ENCODE measurements at regions not wholly inside any gene's neighbourhood (a gene's known extent, or its start where the extent isn't known, plus 50 kb on each side); places are given as distances from the start of the nearest gene placed in this dataset.

DNA sequence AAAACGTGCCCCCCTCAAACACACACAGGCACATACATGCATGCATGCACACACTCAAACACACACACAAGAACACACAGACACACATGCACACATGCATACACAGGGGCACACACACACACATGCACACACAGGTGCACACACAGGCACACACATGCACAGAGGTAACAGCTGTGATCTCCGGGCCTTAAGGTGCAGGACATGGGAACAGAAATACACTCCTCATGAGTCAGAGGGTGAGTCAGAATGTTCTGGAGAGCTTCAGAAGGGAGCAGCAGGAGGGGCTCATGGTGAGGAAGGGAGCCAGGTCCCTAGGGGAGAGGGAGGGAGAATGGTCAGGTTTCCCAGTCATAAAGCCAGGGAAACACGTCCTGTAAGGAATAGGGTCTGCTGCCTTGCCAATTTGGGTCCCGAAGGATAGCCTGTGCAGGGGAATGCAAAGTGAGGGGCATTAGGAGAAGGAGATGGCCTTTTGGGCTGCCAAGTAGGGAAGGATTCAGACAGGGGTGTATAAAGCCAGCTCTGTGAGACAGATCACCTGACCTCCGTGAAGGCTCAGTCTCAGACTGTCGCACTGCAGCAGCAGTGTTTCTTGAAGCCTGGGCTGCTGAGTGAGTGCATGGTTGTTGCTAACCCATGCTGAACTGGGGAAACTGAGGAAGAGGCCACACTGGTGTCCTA lies 123.9 kb downstream of the MAFB start:
- H3K27me3 ChIP-seq (ENCODE audit: control insufficient read depth, low read length) = no peaks in the 10 kb centered on the region; the same call in 1 of the 2 replicates
- no peaks in the 10 kb centered on the region for H3K9me3 ChIP-seq (ENCODE audit: control insufficient read depth, insufficient read depth, low read length)
- H4K20me1 ChIP-seq (ENCODE audit: control insufficient read depth, insufficient read depth, low read depth, low read length) = no peaks in the 10 kb centered on the region
- no peak overlapping the region for H3K27ac ChIP-seq (ENCODE audit: low read depth, low read length)
- H3K4me3 ChIP-seq (ENCODE audit: low read length) = no peak overlapping the region
- H3K4me1 ChIP-seq (ENCODE audit: control insufficient read depth, low read length) = no peaks in the 10 kb centered on the region
- TF ChIP-seq, protein P1, sequence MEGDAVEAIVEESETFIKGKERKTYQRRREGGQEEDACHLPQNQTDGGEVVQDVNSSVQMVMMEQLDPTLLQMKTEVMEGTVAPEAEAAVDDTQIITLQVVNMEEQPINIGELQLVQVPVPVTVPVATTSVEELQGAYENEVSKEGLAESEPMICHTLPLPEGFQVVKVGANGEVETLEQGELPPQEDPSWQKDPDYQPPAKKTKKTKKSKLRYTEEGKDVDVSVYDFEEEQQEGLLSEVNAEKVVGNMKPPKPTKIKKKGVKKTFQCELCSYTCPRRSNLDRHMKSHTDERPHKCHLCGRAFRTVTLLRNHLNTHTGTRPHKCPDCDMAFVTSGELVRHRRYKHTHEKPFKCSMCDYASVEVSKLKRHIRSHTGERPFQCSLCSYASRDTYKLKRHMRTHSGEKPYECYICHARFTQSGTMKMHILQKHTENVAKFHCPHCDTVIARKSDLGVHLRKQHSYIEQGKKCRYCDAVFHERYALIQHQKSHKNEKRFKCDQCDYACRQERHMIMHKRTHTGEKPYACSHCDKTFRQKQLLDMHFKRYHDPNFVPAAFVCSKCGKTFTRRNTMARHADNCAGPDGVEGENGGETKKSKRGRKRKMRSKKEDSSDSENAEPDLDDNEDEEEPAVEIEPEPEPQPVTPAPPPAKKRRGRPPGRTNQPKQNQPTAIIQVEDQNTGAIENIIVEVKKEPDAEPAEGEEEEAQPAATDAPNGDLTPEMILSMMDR (IDR thresholded peaks at IDR 0.05; ENCODE audit: low read depth, low read length, poor library complexity, severe bottlenecking) = no peak
- TF ChIP-seq EZH2phosphoT487 (IDR thresholded peaks at IDR 0.05; ENCODE audit: borderline replicate concordance, low read length) = no peak
- no peaks in the 10 kb centered on the region for H3F3A ChIP-seq (ENCODE audit: control insufficient read depth, insufficient read depth)
- H3K9me2 ChIP-seq (replicated peaks; ENCODE audit: control insufficient read depth, low read length) = no peaks in the 10 kb centered on the region
- H3K36me3 ChIP-seq (ENCODE audit: control insufficient read depth, low read length) = no peaks in the 10 kb centered on the region
- H3K79me2 ChIP-seq (ENCODE audit: control insufficient read depth, low read length) = no peaks in the 10 kb centered on the region
- H3K4me2 ChIP-seq (ENCODE audit: low read length) = no peak overlapping the region

DNA sequence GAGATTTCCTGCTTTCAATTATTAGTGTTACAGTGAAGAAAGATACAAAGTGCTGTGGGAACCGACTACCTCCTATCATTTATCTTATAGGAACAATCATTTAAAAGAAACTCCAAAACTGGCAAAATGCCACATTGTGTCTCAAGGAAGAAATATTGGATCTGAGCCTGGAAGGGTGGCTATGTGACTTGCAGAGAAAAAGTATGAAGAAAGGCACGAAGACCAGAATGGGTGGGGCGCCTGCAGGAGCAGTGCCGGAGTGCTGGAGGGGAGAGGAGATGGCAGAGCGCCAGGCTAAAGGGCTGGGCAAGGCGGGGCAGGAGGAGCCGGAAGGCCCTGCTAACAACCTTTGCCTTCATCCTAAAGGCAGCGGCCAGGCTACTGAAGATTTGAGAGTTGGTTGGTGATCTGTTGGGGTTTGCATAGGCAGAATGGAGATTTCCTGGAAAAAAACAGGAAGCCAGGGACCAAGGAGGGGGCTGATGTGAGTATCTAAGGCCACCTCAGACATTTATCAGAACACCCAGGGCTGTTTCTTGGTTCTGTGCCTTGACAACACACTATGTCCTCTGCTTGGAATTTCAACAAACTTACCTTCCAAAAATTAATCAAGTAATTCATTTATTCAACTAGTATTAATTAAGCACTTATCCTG lies 125.6 kb downstream of the MAFB start:
- no peak for TF ChIP-seq EZH2phosphoT487 (IDR thresholded peaks at IDR 0.05; ENCODE audit: borderline replicate concordance, low read length)
- TF ChIP-seq, protein P1 (IDR thresholded peaks at IDR 0.05; ENCODE audit: low read depth, low read length, poor library complexity, severe bottlenecking) = no peak
- no peaks in the 10 kb centered on the region; the same call in 1 of the 2 replicates for H3K27me3 ChIP-seq (ENCODE audit: control insufficient read depth, low read length)
- no peak overlapping the region for H3K4me3 ChIP-seq (ENCODE audit: low read length)
- no peaks in the 10 kb centered on the region for H3K9me2 ChIP-seq (replicated peaks; ENCODE audit: control insufficient read depth, low read length)
- H4K20me1 ChIP-seq (ENCODE audit: control insufficient read depth, insufficient read depth, low read depth, low read length) = no peaks in the 10 kb centered on the region
- no peaks in the 10 kb centered on the region for H3K36me3 ChIP-seq (ENCODE audit: control insufficient read depth, low read length)
- no peak overlapping the region for H3K27ac ChIP-seq (ENCODE audit: low read depth, low read length)
- H3K79me2 ChIP-seq (ENCODE audit: control insufficient read depth, low read length) = no peaks in the 10 kb centered on the region
- no peak overlapping the region for H3K4me2 ChIP-seq (ENCODE audit: low read length)
- no peaks in the 10 kb centered on the region for H3K9me3 ChIP-seq (ENCODE audit: control insufficient read depth, insufficient read depth, low read length)
- no peaks in the 10 kb centered on the region for H3F3A ChIP-seq (ENCODE audit: control insufficient read depth, insufficient read depth)
- no peaks in the 10 kb centered on the region for H3K4me1 ChIP-seq (ENCODE audit: control insufficient read depth, low read length)

DNA sequence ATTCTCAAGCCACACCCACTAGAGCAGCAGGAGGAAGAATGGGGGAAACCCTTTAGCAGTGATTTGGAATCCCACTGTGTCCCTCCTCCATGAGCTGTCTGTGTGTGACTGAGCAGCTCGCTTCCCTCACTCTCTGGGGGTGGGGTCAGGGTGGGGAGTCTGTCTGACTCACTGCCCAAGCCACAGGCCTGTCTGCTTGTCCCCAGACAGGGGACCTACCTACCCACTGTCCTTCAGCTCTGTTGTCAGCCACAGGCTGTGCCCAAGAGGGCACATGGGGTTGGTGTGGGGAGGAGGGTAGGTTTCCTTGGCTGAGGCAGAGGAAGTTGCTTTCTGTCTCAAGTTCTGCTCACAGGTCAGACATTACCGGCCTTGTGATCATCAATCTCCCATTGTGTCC lies 127.0 kb downstream of the MAFB start:
- no peak overlapping the region for H3K4me3 ChIP-seq (ENCODE audit: low read length)
- no peaks in the 10 kb centered on the region for H3F3A ChIP-seq (ENCODE audit: control insufficient read depth, insufficient read depth)
- H3K9me2 ChIP-seq (replicated peaks; ENCODE audit: control insufficient read depth, low read length) = no peaks in the 10 kb centered on the region
- no peak for TF ChIP-seq EZH2phosphoT487 (IDR thresholded peaks at IDR 0.05; ENCODE audit: borderline replicate concordance, low read length)
- TF ChIP-seq, protein P1 (IDR thresholded peaks at IDR 0.05; ENCODE audit: low read depth, low read length, poor library complexity, severe bottlenecking) = no peak
- H3K4me2 ChIP-seq (ENCODE audit: low read length) = no peak overlapping the region
- H3K27ac ChIP-seq (ENCODE audit: low read depth, low read length) = no peak overlapping the region
- no peaks in the 10 kb centered on the region for H3K4me1 ChIP-seq (ENCODE audit: control insufficient read depth, low read length)
- H3K9me3 ChIP-seq (ENCODE audit: control insufficient read depth, insufficient read depth, low read length) = no peaks in the 10 kb centered on the region
- H3K27me3 ChIP-seq (ENCODE audit: control insufficient read depth, low read length) = no peaks in the 10 kb centered on the region; the same call in 1 of the 2 replicates
- H4K20me1 ChIP-seq (ENCODE audit: control insufficient read depth, insufficient read depth, low read depth, low read length) = no peaks in the 10 kb centered on the region
- H3K79me2 ChIP-seq (ENCODE audit: control insufficient read depth, low read length) = no peaks in the 10 kb centered on the region
- no peaks in the 10 kb centered on the region for H3K36me3 ChIP-seq (ENCODE audit: control insufficient read depth, low read length)

All from DOHH2 (cell line).